ENCODE measurements at regions not wholly inside any gene's neighbourhood (a gene's known extent, or its start where the extent isn't known, plus 50 kb on each side); places are given as distances from the start of the nearest gene placed in this dataset.
"Not testable (repeated sequence)": the region's sequence is repeated elsewhere in the genome, so short reads cannot be mapped to it uniquely, and the experiment has no call there.

DNA sequence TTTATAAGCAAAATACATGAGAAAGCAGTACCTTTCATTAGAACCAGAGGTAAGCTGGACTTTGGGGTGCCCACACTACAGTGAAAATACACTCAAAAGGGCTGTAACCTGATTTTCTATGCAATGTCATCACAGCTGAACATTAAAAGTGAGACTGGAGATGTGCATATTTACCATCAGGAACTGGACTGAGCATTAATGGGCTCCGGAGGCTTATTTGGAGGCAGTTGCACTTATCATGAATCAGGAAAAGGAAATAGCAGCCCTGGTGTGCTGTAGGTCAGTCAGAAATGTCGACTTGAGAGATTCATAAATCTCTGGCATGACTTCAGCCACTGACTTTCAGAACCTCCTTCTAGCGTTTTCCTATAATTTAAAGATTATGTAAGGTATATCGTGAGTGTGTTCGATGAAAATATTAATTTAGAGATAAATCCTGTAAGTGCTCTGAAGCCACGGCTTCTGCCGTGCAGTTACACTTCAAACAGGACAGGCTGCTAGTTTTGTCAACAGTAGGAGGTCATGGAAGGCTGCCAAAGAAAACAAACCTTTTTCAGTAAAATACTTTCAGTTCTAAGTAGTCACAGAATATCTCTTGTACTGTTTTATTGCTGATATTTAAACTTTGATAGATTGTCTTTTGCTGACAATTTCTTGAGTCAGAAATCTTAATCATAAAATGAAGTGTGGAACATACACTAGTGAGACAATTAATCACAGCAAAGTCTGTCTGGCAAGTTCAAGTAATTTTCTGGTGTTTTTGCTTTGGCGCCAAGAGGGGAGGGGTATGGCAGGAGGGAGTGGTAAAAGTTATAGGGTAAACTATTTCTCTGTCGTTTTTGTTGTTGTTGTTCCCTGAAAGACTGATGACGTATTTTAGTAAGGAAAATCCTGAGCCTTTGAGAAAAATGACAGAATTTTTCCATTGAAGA lies 939.7 kb downstream of the NR2F1-AS1 start:
- 24% methylated on average over 10 of the region's 10 CpGs for WGBS
- no peak for DNase-seq (ENCODE audit: low read depth in 6 of 9, low spot score in 9 of 9)
- no peaks in the 10 kb centered on the region for H3K9me3 ChIP-seq (ENCODE audit: control insufficient read depth in 2 of 2, insufficient read depth in 1 of 2, low read length in 1 of 2)
- H3K27ac ChIP-seq (ENCODE audit: low read depth in 1 of 2, low read length in 1 of 2) = no peak overlapping the region
- H3K36me3 ChIP-seq (ENCODE audit: control insufficient read depth in 2 of 2, insufficient read depth in 2 of 2, low read length in 1 of 2) = no peaks in the 10 kb centered on the region
- H3K4me3 ChIP-seq (ENCODE audit: low read length in 2 of 2) = no peak overlapping the region
- no peaks in the 10 kb centered on the region for H3K4me1 ChIP-seq (ENCODE audit: control insufficient read depth in 2 of 2, insufficient read depth in 2 of 2, low read length in 2 of 2)
- H3K27me3 ChIP-seq (ENCODE audit: control insufficient read depth in 2 of 2, insufficient read depth in 1 of 2, low read length in 1 of 2) = no peaks in the 10 kb centered on the region

DNA sequence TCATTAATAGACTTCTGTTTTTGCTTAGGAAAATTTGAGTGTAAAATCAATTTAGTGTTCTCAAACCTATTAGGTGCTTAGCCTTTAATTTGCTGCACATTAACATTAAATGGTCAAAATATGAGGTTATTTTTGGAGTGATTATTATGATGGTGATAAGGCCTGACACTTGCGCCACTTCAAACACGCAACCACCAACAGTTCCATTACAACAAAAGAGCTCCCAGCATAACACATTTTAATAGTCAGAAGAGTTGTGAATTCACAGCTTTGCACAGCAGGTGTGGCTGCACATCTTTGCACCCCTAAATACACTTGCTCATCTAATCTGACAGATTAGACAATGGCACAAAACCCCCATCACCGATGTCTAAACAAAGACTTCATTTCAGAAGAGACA lies 940.7 kb downstream of the NR2F1-AS1 start:
- WGBS = 95% methylated on average over 3 of the region's 3 CpGs
- Histone ChIP-seq H3K27me3 (ENCODE audit: control insufficient read depth in 2 of 2, insufficient read depth in 1 of 2, low read length in 1 of 2) (no peaks in the 10 kb centered on the region), H3K4me3 (ENCODE audit: low read length in 2 of 2) (no peak overlapping the region), H3K4me1 (ENCODE audit: control insufficient read depth in 2 of 2, insufficient read depth in 2 of 2, low read length in 2 of 2) (no peaks in the 10 kb centered on the region), H3K27ac (ENCODE audit: low read depth in 1 of 2, low read length in 1 of 2) (no peak overlapping the region), H3K36me3 (ENCODE audit: control insufficient read depth in 2 of 2, insufficient read depth in 2 of 2, low read length in 1 of 2) (no peaks in the 10 kb centered on the region), H3K9me3 (ENCODE audit: control insufficient read depth in 2 of 2, insufficient read depth in 1 of 2, low read length in 1 of 2) (no peaks in the 10 kb centered on the region)
- no peak for DNase-seq (ENCODE audit: low read depth in 6 of 9, low spot score in 9 of 9)

GRCh38 chr5:92637960-92638359 lies 943.1 kb downstream of the NR2F1-AS1 start:
- H3K36me3 ChIP-seq (ENCODE audit: control insufficient read depth in 2 of 2, insufficient read depth in 2 of 2, low read length in 1 of 2) = no peaks in the 10 kb centered on the region
- 79% methylated on average over 4 of the region's 4 CpGs for WGBS
- no peaks in the 10 kb centered on the region for H3K4me1 ChIP-seq (ENCODE audit: control insufficient read depth in 2 of 2, insufficient read depth in 2 of 2, low read length in 2 of 2)
- no peak overlapping the region for H3K27ac ChIP-seq (ENCODE audit: low read depth in 1 of 2, low read length in 1 of 2)
- no peak overlapping the region for H3K4me3 ChIP-seq (ENCODE audit: low read length in 2 of 2)
- DNase-seq (ENCODE audit: low read depth in 6 of 9, low spot score in 9 of 9) = no peak
- H3K9me3 ChIP-seq (ENCODE audit: control insufficient read depth in 2 of 2, insufficient read depth in 1 of 2, low read length in 1 of 2) = no peaks in the 10 kb centered on the region
- no peaks in the 10 kb centered on the region for H3K27me3 ChIP-seq (ENCODE audit: control insufficient read depth in 2 of 2, insufficient read depth in 1 of 2, low read length in 1 of 2)

- Histone ChIP-seq H3K27ac (ENCODE audit: low read depth in 1 of 2, low read length in 1 of 2) (no peak overlapping the region), H3K36me3 (ENCODE audit: control insufficient read depth in 2 of 2, insufficient read depth in 2 of 2, low read length in 1 of 2) (no peaks in the 10 kb centered on the region), H3K4me3 (ENCODE audit: low read length in 2 of 2) (no peak overlapping the region), H3K27me3 (ENCODE audit: control insufficient read depth in 2 of 2, insufficient read depth in 1 of 2, low read length in 1 of 2) (no peaks in the 10 kb centered on the region), H3K9me3 (ENCODE audit: control insufficient read depth in 2 of 2, insufficient read depth in 1 of 2, low read length in 1 of 2) (no peaks in the 10 kb centered on the region), H3K4me1 (ENCODE audit: control insufficient read depth in 2 of 2, insufficient read depth in 2 of 2, low read length in 2 of 2) (no peaks in the 10 kb centered on the region)
- DNase-seq (ENCODE audit: low read depth in 6 of 9, low spot score in 9 of 9) = no peak
- 78% methylated on average over 2 of the region's 2 CpGs for WGBS
Observed at GRCh38 chr5:92637247-92637646, 943.8 kb downstream of the NR2F1-AS1 start.

- Histone ChIP-seq H3K27me3 (ENCODE audit: control insufficient read depth in 2 of 2, insufficient read depth in 1 of 2, low read length in 1 of 2) (no peaks in the 10 kb centered on the region), H3K4me1 (ENCODE audit: control insufficient read depth in 2 of 2, insufficient read depth in 2 of 2, low read length in 2 of 2) (no peaks in the 10 kb centered on the region), H3K4me3 (ENCODE audit: low read length in 2 of 2) (no peak overlapping the region), H3K27ac (ENCODE audit: low read depth in 1 of 2, low read length in 1 of 2) (no peak overlapping the region), H3K36me3 (ENCODE audit: control insufficient read depth in 2 of 2, insufficient read depth in 2 of 2, low read length in 1 of 2) (no peaks in the 10 kb centered on the region), H3K9me3 (ENCODE audit: control insufficient read depth in 2 of 2, insufficient read depth in 1 of 2, low read length in 1 of 2) (no peaks in the 10 kb centered on the region)
- DNase-seq (ENCODE audit: low read depth in 6 of 9, low spot score in 9 of 9) = no peak
- 94% methylated on average over 11 of the region's 11 CpGs for WGBS
Observed at GRCh38 chr5:92635001-92635461, 946.0 kb downstream of the NR2F1-AS1 start.

DNA sequence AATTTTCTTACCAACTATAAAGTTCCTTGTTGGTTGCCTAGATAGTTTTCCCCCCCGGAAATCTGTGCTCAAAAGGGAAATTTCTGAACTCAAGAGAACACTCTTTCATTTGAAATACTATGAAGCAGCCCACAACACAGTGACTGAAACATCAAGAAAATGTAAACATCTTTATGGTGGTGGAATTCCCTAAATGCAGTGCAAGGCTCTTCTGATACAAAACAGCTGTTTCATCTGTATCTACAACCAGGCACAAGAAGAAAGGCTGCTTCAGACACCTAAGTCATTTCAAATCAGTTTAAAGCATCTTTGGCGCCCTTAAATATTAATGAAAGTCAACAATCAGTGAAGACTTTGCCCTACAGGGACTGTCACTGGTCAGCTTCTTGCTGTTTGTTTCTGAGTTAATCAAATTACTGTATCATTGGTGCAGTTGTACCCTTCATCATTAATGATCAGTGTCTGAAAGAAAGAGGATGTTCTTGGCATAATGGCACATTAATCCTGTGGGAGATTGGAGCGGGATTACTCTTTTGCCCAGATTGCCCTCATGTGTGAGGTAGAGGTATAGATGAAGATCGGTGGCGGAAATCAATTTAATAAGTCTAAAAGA lies 947.0 kb downstream of the NR2F1-AS1 start:
- Histone ChIP-seq H3K27ac (ENCODE audit: low read depth in 1 of 2, low read length in 1 of 2) (no peak overlapping the region), H3K9me3 (ENCODE audit: control insufficient read depth in 2 of 2, insufficient read depth in 1 of 2, low read length in 1 of 2) (no peaks in the 10 kb centered on the region), H3K27me3 (ENCODE audit: control insufficient read depth in 2 of 2, insufficient read depth in 1 of 2, low read length in 1 of 2) (no peaks in the 10 kb centered on the region), H3K4me1 (ENCODE audit: control insufficient read depth in 2 of 2, insufficient read depth in 2 of 2, low read length in 2 of 2) (no peaks in the 10 kb centered on the region), H3K36me3 (ENCODE audit: control insufficient read depth in 2 of 2, insufficient read depth in 2 of 2, low read length in 1 of 2) (no peaks in the 10 kb centered on the region), H3K4me3 (ENCODE audit: low read length in 2 of 2) (no peak overlapping the region)
- 96% methylated on average over 5 of the region's 5 CpGs for WGBS
- no peak for DNase-seq (ENCODE audit: low read depth in 6 of 9, low spot score in 9 of 9)

DNA sequence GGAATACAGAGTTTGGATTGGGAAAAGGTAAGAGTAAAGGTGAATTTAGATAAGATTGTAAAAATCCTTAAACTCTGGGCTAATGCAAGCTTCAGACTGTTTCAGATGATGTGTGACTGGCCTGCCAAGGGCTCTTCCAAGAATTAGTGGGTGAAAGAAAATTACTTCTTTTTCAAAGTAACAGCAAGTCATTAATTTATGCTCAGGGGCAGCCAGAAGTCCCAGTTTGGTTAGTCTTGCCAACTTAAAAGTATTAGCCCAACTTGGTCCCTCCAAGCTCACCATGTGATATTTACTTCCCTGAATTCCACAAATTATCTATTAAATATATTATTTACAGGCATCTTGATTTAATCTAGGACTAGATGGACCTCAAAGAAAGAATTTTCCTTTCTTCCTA lies 947.8 kb downstream of the NR2F1-AS1 start:
- Histone ChIP-seq H3K36me3 (ENCODE audit: control insufficient read depth in 2 of 2, insufficient read depth in 2 of 2, low read length in 1 of 2) (no peaks in the 10 kb centered on the region), H3K4me1 (ENCODE audit: control insufficient read depth in 2 of 2, insufficient read depth in 2 of 2, low read length in 2 of 2) (no peaks in the 10 kb centered on the region), H3K4me3 (ENCODE audit: low read length in 2 of 2) (no peak overlapping the region), H3K27ac (ENCODE audit: low read depth in 1 of 2, low read length in 1 of 2) (no peak overlapping the region), H3K27me3 (ENCODE audit: control insufficient read depth in 2 of 2, insufficient read depth in 1 of 2, low read length in 1 of 2) (no peaks in the 10 kb centered on the region), H3K9me3 (ENCODE audit: control insufficient read depth in 2 of 2, insufficient read depth in 1 of 2, low read length in 1 of 2) (no peaks in the 10 kb centered on the region)
- no peak for DNase-seq (ENCODE audit: low read depth in 6 of 9, low spot score in 9 of 9)

DNA sequence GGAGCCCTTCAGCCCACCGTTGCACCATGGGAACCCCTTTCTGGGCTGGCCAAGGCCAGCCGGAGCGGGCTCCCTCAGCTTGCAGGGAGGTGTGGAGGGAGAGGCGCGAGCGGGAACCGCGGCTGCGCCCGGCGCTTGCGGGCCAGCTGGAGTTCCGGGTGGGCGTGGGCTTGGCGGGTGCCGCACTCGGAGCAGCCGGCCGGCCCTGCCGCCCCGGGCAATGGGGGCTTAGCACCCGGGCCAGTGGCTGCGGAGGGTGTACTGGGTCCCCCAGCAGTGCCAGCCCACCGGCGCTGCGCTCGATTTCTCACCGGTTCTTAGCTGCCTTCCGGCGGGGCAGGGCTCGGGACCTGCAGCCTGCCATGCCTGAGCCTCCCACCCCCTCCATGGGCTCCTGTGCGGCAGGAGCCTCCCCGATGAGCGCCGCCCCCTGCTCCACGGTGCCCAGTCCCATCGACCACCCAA lies 949.8 kb downstream of the NR2F1-AS1 start:
- not testable (repeated sequence) for H3K36me3 ChIP-seq (ENCODE audit: control insufficient read depth in 2 of 2, insufficient read depth in 2 of 2, low read length in 1 of 2)

GRCh38 chr5:92629574-92629973 lies 951.4 kb downstream of the NR2F1-AS1 start:
- DNase-seq (ENCODE audit: low read depth in 6 of 9, low spot score in 9 of 9) = no peak
- no peaks in the 10 kb centered on the region for H3K27me3 ChIP-seq (ENCODE audit: control insufficient read depth in 2 of 2, insufficient read depth in 1 of 2, low read length in 1 of 2)
- H3K4me1 ChIP-seq (ENCODE audit: control insufficient read depth in 2 of 2, insufficient read depth in 2 of 2, low read length in 2 of 2) = no peaks in the 10 kb centered on the region
- H3K4me3 ChIP-seq (ENCODE audit: low read length in 2 of 2) = no peak overlapping the region
- WGBS = 91% methylated on average over 1 of the region's 1 CpG
- H3K27ac ChIP-seq (ENCODE audit: low read depth in 1 of 2, low read length in 1 of 2) = no peak overlapping the region
- H3K9me3 ChIP-seq (ENCODE audit: control insufficient read depth in 2 of 2, insufficient read depth in 1 of 2, low read length in 1 of 2) = no peaks in the 10 kb centered on the region
- no peaks in the 10 kb centered on the region for H3K36me3 ChIP-seq (ENCODE audit: control insufficient read depth in 2 of 2, insufficient read depth in 2 of 2, low read length in 1 of 2)

More for the DNA sequence above, 949.8 kb downstream of the NR2F1-AS1 start:
- H3K9me3 ChIP-seq (ENCODE audit: control insufficient read depth in 2 of 2, insufficient read depth in 1 of 2, low read length in 1 of 2); H3K4me1 ChIP-seq (ENCODE audit: control insufficient read depth in 2 of 2, insufficient read depth in 2 of 2, low read length in 2 of 2); DNase-seq (ENCODE audit: low read depth in 6 of 9, low spot score in 9 of 9); H3K27ac ChIP-seq (ENCODE audit: low read depth in 1 of 2, low read length in 1 of 2); H3K27me3 ChIP-seq (ENCODE audit: control insufficient read depth in 2 of 2, insufficient read depth in 1 of 2, low read length in 1 of 2); H3K4me3 ChIP-seq (ENCODE audit: low read length in 2 of 2): not testable (repeated sequence)
- WGBS = 99% methylated on average over 37 of the region's 37 CpGs
